Nephron progenitor cell (in vitro differentiated cells): ENCODE measurements at regions not wholly inside any gene's neighbourhood (a gene's known extent, or its start where the extent isn't known, plus 50 kb on each side); places are given as distances from the start of the nearest gene placed in this dataset.

Source experiments
- DNase-seq: peaks from one replicate; pipeline ENCODE4 v3.0.0; 2021
- H3K27ac Mint-ChIP-seq: 2 replicates; pipeline ENCODE4 v1.8.0; 2021; ENCODE audit warnings: mild to moderate bottlenecking, moderate library complexity, mixed read lengths
- H3K27me3 Mint-ChIP-seq: 2 replicates; pipeline ENCODE4 v1.8.0; 2021; ENCODE audit warnings: mild to moderate bottlenecking, low read depth, mixed read lengths; ENCODE audit not compliant: poor library complexity
- H3K36me3 Mint-ChIP-seq: 2 replicates; pipeline ENCODE4 v1.8.0; 2021; ENCODE audit warnings: low read depth, mixed read lengths
- H3K4me1 Mint-ChIP-seq: 2 replicates; pipeline ENCODE4 v1.8.0; 2021; ENCODE audit warnings: mixed read lengths
- H3K4me3 Mint-ChIP-seq: 2 replicates; pipeline ENCODE4 v1.8.0; 2021; ENCODE audit warnings: mild to moderate bottlenecking, moderate library complexity, mixed read lengths
- H3K9me3 Mint-ChIP-seq: 2 replicates; pipeline ENCODE4 v1.8.0; 2021; ENCODE audit warnings: mild to moderate bottlenecking, moderate library complexity, mixed read lengths
- TF ChIP-seq, protein P1 (sequence below): fragments of 200-600 bp; sonication (generic); IDR thresholded peaks from 2 replicates; pipeline ENCODE4 v1.5.0; 2021; ENCODE audit warnings: antibody characterized with exemption

DNA sequence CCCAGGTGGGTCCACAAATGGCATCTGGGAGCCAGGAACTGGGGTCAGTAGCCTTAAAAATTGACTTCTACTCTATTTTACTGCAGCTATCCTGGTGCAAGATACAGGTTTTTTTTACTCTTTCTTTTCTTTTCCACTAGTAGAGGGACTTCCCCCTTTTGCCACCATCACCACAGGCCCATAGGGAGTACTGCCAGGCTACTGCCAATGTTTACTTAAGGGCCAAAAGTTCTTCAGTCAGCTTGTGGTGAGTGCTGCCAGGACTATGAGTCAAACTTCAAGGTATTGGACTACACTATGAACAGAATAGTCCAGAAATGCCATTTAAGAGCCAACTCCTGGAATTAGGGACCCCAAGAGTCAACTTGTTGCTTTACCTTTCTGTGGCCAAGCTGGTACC, 94.7 kb downstream of the EDA2R start:
- H3K36me3 Mint-ChIP-seq: no peaks in the 10 kb centered on the region
- H3K27ac Mint-ChIP-seq: no peak overlapping the region
- no peaks in the 10 kb centered on the region for H3K4me1 Mint-ChIP-seq
- no peak overlapping the region for H3K4me3 Mint-ChIP-seq
- peaks cover 67% of the 10 kb centered on the region for H3K9me3 Mint-ChIP-seq
- H3K27me3 Mint-ChIP-seq: no peaks in the 10 kb centered on the region
- TF ChIP-seq, protein P1, sequence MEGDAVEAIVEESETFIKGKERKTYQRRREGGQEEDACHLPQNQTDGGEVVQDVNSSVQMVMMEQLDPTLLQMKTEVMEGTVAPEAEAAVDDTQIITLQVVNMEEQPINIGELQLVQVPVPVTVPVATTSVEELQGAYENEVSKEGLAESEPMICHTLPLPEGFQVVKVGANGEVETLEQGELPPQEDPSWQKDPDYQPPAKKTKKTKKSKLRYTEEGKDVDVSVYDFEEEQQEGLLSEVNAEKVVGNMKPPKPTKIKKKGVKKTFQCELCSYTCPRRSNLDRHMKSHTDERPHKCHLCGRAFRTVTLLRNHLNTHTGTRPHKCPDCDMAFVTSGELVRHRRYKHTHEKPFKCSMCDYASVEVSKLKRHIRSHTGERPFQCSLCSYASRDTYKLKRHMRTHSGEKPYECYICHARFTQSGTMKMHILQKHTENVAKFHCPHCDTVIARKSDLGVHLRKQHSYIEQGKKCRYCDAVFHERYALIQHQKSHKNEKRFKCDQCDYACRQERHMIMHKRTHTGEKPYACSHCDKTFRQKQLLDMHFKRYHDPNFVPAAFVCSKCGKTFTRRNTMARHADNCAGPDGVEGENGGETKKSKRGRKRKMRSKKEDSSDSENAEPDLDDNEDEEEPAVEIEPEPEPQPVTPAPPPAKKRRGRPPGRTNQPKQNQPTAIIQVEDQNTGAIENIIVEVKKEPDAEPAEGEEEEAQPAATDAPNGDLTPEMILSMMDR: no peak
- DNase-seq: no peak

DNA sequence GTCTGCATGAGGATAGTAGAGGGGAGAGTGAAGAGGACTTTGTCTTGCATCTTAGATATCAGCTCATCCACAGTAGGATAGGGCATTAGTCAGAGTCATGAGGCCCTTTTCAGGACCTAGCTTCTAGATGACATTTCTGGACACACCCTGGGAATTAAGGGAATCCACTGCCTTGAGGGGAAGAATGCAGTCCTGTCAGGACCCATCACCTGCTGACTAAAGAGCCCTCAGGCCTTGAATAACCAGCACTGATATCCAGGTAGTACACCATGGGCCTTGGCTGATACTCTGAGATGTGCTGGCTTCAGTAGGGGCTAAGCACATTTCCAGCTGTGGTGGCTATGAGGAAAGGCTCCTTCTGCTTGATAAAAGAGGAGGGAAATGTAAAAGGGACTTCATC, 134.4 kb downstream of the EDA2R start:
- H3K27ac Mint-ChIP-seq: no peak overlapping the region
- no peaks in the 10 kb centered on the region for H3K4me1 Mint-ChIP-seq
- peaks cover 4% of the 10 kb centered on the region for H3K27me3 Mint-ChIP-seq
- no peaks in the 10 kb centered on the region for H3K36me3 Mint-ChIP-seq
- peaks cover 81% of the 10 kb centered on the region for H3K9me3 Mint-ChIP-seq
- TF ChIP-seq, protein P1: no peak
- no peak for DNase-seq
- no peak overlapping the region for H3K4me3 Mint-ChIP-seq

DNA sequence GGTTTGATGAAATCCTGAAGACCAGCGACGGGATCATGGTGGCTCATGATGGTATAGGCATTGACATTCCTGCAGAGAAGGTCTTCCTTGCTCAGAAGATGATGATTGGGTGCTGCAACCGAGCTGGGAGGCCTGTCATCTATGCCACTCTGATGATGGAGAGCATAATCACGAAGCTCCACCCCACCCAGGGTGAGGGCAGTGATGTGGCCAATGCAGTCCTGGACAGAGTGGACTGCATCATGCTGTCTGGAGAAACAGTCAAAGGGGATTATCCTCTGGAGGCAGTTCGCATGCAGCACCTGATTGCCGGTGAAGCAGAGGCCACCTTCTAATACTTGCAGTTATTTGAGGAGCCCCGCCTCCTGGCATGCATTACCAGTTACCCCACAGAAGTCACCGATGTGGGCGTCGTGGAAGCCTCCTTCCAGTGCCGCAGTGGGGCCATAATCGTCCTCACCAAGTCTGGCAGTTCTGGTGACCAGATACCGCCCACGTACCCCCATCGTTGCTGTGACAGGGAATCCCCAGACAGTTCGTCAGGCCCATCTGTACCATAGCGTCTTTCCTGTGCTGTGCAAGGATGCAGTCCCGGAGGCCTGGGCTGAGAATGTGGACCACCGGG, 140.1 kb downstream of the EDA2R start:
- no peaks in the 10 kb centered on the region for H3K36me3 Mint-ChIP-seq
- no peaks in the 10 kb centered on the region for H3K4me1 Mint-ChIP-seq
- no peak overlapping the region for H3K27ac Mint-ChIP-seq
- peaks cover 7% of the 10 kb centered on the region for H3K27me3 Mint-ChIP-seq
- DNase-seq: no peak
- TF ChIP-seq, protein P1: no peak
- H3K9me3 Mint-ChIP-seq: peaks cover 73% of the 10 kb centered on the region
- no peak overlapping the region for H3K4me3 Mint-ChIP-seq

- Mint-ChIP-seq H3K4me1 (no peaks in the 10 kb centered on the region), H3K27ac (no peak overlapping the region), H3K9me3 (peaks cover 72% of the 10 kb centered on the region), H3K36me3 (peaks cover 5% of the 10 kb centered on the region), H3K27me3 (peaks cover 5% of the 10 kb centered on the region), H3K4me3 (no peak overlapping the region)
- TF ChIP-seq, protein P1: no peak
- DNase-seq: no peak
Observed at GRCh38 chrX:66489339-66489738, 149.5 kb downstream of the EDA2R start.
